GM12873 (cell line): ENCODE measurements at regions not wholly inside any gene's neighbourhood (a gene's known extent, or its start where the extent isn't known, plus 50 kb on each side); places are given as distances from the start of the nearest gene placed in this dataset.

Experiments used
- TF ChIP-seq, protein P1 (sequence below): IDR thresholded peaks from 2 replicates; pipeline ENCODE4 v1.5.1; 2012; ENCODE audit warnings: low read depth, mild to moderate bottlenecking, moderate library complexity, low read length, control low read depth; ENCODE audit not compliant: insufficient read depth; ENCODE audit errors: missing control alignments

GRCh38 chr22:47474895-47475294 lies 712.4 kb downstream of the TBC1D22A start:
- TF ChIP-seq, protein P1, sequence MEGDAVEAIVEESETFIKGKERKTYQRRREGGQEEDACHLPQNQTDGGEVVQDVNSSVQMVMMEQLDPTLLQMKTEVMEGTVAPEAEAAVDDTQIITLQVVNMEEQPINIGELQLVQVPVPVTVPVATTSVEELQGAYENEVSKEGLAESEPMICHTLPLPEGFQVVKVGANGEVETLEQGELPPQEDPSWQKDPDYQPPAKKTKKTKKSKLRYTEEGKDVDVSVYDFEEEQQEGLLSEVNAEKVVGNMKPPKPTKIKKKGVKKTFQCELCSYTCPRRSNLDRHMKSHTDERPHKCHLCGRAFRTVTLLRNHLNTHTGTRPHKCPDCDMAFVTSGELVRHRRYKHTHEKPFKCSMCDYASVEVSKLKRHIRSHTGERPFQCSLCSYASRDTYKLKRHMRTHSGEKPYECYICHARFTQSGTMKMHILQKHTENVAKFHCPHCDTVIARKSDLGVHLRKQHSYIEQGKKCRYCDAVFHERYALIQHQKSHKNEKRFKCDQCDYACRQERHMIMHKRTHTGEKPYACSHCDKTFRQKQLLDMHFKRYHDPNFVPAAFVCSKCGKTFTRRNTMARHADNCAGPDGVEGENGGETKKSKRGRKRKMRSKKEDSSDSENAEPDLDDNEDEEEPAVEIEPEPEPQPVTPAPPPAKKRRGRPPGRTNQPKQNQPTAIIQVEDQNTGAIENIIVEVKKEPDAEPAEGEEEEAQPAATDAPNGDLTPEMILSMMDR, result no peak

- TF ChIP-seq, protein P1, result no peak
Measured at GRCh38 chr22:47474464-47474863, 712.0 kb downstream of the TBC1D22A start.

DNA sequence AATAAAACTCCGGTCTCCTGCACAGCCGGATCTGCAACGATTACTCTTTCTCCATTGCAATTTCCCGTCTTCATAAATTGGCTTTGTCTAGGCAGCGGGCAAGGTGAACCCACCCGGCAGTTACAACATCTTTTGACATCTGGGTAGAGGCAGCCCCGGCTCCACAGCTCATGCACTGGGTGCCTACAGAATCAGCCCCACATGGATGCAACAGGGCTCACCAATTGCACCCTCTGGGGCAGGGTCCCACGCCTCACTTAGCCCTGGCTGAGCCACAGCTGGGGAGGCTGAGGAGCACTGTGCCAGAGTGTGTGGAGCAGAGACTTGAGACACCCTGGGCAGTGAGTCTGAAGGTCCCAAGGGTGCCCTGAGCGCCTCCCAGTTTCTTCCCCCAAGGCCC lies 710.2 kb downstream of the TBC1D22A start:
- TF ChIP-seq, protein P1, result no peak

DNA sequence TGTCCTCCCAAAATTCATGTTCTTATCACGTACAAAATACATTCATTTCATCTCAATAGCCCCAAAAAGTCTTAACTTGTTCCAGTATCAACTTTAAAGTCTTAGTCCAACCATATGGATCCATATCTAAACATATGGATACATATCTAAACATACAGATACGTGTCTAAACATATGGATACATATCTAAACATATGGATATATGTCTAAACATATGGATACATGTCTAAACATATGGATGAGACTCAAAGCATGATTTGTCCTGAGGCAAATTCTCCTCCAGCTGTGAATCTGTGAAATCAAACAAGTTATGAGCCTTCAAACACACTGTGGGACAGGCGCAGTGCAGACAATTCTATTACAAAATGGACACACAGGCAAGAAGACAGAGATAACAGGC lies 709.0 kb downstream of the TBC1D22A start:
- TF ChIP-seq, protein P1, result no peak

DNA sequence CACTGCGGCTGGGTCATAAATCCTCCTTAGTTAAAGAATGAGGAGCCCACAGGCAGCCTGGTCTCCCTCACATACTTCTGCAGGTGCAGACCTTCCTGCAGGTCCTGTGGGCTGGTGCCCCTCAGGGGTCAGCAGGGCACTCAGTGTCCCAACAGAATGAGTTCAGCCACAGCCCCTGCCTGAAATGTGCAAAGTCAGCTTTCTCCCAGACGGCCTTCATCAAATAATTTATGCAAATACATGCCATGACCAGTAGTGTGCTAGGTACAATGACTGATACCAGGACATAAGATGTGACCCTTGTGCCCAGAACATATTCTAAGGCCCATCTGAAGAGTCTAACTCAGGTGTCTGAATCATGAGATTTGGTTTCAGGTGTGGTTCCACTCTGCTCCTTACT lies 703.4 kb downstream of the TBC1D22A start:
- TF ChIP-seq, protein P1, result no peak

DNA sequence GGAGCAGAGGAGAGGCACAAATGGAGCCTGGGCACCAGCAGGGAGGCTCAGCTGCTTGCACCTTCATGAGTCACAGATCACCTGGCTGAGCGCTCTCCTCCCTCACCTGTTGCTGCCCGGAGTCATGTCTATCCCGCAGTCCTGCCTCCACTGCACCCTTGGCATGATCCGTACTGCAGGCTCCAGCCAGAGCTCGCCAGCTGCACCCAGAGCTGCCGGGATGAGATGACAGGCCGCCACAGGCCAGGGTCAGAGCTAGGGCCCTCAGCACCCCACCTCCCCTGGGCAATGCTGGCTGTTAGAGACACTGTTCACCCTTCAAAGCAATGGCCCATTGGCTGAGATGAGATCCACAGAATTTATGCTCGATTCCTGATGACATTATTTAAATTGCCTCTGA lies 702.8 kb downstream of the TBC1D22A start:
- TF ChIP-seq, protein P1, result no peak

- TF ChIP-seq, protein P1, result no peak
Measured at GRCh38 chr22:47463220-47463619, 700.8 kb downstream of the TBC1D22A start.
